ENCODE measurements at regions not wholly inside any gene's neighbourhood (a gene's known extent, or its start where the extent isn't known, plus 50 kb on each side); places are given as distances from the start of the nearest gene placed in this dataset.

DNA sequence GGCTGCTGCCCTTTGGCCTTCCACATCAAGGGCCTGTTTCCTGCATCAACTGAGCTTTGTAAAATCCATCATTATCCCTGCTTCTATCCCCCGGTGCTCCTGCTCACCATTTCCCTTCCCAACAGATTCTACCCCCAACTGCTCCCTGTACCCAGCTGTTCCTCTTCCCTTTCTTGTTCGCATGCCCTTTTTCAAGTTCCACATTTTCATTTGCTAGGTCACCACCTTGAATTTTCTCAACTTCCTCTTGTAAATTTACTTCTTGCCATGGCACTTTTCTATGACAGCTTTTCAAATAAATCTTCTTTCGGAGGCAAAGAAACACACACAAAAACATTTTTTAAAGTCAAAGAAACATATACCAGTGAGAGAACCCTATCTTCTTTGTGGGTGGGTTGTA is 330.5 kb upstream of the ADGRL2 start:
- Histone ChIP-seq H3K4me1 (ENCODE audit: insufficient read depth, low read length) (no peaks in the 10 kb centered on the region), H3K27ac (ENCODE audit: low read depth, low read length) (no peak overlapping the region), H3K4me3 (ENCODE audit: low read depth in 1 of 2, low read length in 2 of 2) (no peak overlapping the region), H3K27me3 (ENCODE audit: control insufficient read depth in 1 of 2, insufficient read depth in 2 of 2, low read length in 2 of 2) (no peaks in the 10 kb centered on the region), H3K9me3 (ENCODE audit: low read length) (no peaks in the 10 kb centered on the region), H3K9ac (ENCODE audit: low read length) (no peak overlapping the region), H3K36me3 (ENCODE audit: insufficient read depth, low read length) (no peaks in the 10 kb centered on the region)

DNA sequence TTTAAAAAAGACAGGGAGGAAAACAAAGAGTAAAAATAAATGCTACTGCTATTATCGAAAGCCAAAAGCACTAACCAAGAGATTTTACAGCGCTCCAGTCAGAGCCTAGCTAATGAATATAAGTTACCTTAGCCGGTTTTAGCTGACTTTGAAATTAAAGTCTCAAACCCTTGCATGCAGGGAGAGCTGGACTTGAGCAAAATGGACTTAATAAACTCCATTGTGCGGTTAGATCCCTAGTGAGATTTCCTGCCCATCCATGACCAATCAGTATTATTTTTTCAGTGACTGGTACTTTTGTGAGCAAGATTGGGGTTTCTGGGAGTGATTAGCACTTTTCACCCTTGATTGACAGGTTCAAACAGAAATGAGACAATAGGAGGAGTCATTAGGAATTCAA is 333.4 kb upstream of the ADGRL2 start:
- H3K27ac ChIP-seq (ENCODE audit: low read depth, low read length) = no peak overlapping the region
- H3K9ac ChIP-seq (ENCODE audit: low read length) = no peak overlapping the region
- H3K4me1 ChIP-seq (ENCODE audit: insufficient read depth, low read length) = no peaks in the 10 kb centered on the region

DNA sequence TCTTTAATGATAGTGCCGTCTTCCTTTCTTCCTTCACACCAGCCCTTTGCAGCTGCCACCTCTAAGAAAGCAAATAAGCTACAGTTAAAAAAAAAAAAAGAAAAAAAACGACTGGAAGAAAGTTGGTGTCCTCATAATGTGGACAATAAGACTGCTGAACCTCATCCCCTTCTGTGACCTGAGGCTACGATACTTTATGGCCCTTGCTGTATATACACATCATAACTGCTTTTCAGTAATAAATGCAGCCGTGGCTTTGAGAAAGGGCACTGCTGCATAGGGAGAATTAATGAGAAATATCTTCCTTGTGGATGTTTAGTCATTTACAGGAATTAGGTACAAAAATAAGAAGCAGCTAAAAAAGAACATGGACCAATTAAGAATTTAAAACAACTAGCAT is 333.8 kb upstream of the ADGRL2 start:
- Histone ChIP-seq H3K36me3 (ENCODE audit: insufficient read depth, low read length) (no peaks in the 10 kb centered on the region), H3K9ac (ENCODE audit: low read length) (no peak overlapping the region), H3K27me3 (ENCODE audit: control insufficient read depth in 1 of 2, insufficient read depth in 2 of 2, low read length in 2 of 2) (no peaks in the 10 kb centered on the region), H3K27ac (ENCODE audit: low read depth, low read length) (no peak overlapping the region), H3K4me3 (ENCODE audit: low read depth in 1 of 2, low read length in 2 of 2) (no peak overlapping the region), H3K9me3 (ENCODE audit: low read length) (no peaks in the 10 kb centered on the region), H3K4me1 (ENCODE audit: insufficient read depth, low read length) (no peaks in the 10 kb centered on the region)

More for the DNA sequence above, 333.4 kb upstream of the ADGRL2 start:
- H3K9me3 ChIP-seq (ENCODE audit: low read length) = no peaks in the 10 kb centered on the region
- no peaks in the 10 kb centered on the region for H3K27me3 ChIP-seq (ENCODE audit: control insufficient read depth in 1 of 2, insufficient read depth in 2 of 2, low read length in 2 of 2)
- no peak overlapping the region for H3K4me3 ChIP-seq (ENCODE audit: low read depth in 1 of 2, low read length in 2 of 2)
- no peaks in the 10 kb centered on the region for H3K36me3 ChIP-seq (ENCODE audit: insufficient read depth, low read length)

DNA sequence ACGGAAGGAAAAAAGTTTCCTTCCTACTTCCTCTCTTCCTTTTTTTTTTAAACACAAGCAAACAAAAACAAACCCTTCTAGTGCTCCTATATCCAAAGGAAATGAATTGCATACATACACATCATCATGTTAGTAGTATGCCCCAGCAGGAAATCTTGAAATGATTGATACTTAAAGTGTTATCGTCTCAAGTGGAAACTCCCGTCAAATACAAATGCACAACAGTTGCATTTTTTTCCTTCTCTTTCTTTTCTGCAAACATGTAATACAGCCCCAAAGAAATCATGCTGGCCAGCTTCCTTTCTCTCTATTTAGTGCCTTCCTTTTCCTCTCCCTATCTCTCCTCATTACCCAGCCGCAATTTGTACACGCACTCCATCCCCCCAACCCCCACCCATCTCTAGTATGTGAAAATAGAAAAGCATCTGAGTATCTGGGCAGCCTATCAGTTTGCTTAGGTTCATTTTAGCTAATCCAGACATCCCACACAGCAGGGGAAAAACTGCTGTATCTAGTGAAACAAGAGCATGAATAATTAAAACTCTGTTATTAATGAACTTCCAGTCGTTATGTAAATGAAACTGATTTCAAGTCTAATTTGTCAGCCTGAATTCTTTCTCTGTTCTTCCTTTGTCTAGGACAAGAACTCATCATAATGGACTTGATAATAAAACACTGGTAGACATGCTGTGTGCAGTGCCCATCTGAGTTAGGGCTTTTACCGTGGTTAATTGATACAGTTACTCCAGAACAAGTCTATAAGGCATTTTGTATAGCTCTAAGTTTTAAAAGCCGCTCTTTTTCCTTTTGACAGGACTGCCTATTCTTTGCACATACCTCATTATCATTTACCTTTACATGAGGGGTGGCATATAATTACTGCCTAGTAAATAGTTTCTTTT is 336.5 kb upstream of the ADGRL2 start:
- no peak overlapping the region for H3K9ac ChIP-seq (ENCODE audit: low read length)
- H3K9me3 ChIP-seq (ENCODE audit: low read length) = no peaks in the 10 kb centered on the region
- no peak overlapping the region for H3K4me3 ChIP-seq (ENCODE audit: low read depth in 1 of 2, low read length in 2 of 2)
- no peaks in the 10 kb centered on the region for H3K36me3 ChIP-seq (ENCODE audit: insufficient read depth, low read length)
- no peaks in the 10 kb centered on the region for H3K27me3 ChIP-seq (ENCODE audit: control insufficient read depth in 1 of 2, insufficient read depth in 2 of 2, low read length in 2 of 2)
- no peaks in the 10 kb centered on the region for H3K4me1 ChIP-seq (ENCODE audit: insufficient read depth, low read length)
- H3K27ac ChIP-seq (ENCODE audit: low read depth, low read length) = no peak overlapping the region

DNA sequence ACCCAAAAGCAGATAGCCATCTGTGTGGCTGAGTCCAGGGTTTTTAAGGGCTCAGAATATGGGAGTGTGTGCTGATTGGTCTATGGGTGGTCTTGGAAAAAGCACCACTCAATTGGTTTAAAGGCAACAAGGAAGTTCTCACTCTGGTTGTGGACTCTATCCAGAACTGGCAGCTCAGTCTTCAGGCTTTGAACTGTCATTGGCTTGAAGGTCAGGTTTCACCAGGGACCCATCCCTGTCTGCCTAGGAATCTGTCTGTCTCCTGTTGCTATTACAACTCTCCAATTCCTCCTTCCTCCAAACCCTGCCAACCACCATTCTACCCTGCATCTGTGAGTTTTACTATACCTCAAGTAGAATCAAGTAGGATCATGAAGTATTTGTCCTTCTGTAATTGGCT is 341.7 kb upstream of the ADGRL2 start:
- Histone ChIP-seq H3K4me3 (ENCODE audit: low read depth in 1 of 2, low read length in 2 of 2) (no peak overlapping the region), H3K9ac (ENCODE audit: low read length) (no peak overlapping the region), H3K4me1 (ENCODE audit: insufficient read depth, low read length) (no peaks in the 10 kb centered on the region), H3K27ac (ENCODE audit: low read depth, low read length) (no peak overlapping the region), H3K9me3 (ENCODE audit: low read length) (no peaks in the 10 kb centered on the region), H3K36me3 (ENCODE audit: insufficient read depth, low read length) (no peaks in the 10 kb centered on the region), H3K27me3 (ENCODE audit: control insufficient read depth in 1 of 2, insufficient read depth in 2 of 2, low read length in 2 of 2) (no peaks in the 10 kb centered on the region)

DNA sequence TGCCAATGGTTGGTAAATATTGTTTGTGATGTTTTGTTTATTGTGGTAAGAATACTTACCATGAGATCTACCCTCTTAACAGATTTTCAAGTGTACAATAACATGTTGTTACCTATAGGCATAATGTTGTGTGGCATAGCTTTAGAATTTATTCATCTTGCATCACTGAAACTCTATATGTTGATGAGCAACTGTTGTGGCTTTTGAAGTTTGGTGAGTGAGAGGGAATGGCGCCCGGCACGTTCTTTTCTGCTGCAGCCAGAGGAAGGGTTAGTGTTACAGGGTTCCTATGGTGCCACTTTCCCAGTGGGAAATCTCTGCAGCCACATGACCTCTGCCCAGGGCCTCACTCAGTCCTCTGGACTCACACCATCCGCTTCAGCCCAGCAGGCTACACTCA is 342.5 kb upstream of the ADGRL2 start:
- no peaks in the 10 kb centered on the region for H3K9me3 ChIP-seq (ENCODE audit: low read length)
- H3K36me3 ChIP-seq (ENCODE audit: insufficient read depth, low read length) = no peaks in the 10 kb centered on the region
- H3K27me3 ChIP-seq (ENCODE audit: control insufficient read depth in 1 of 2, insufficient read depth in 2 of 2, low read length in 2 of 2) = no peaks in the 10 kb centered on the region
- H3K9ac ChIP-seq (ENCODE audit: low read length) = no peak overlapping the region
- H3K27ac ChIP-seq (ENCODE audit: low read depth, low read length) = no peak overlapping the region
- H3K4me1 ChIP-seq (ENCODE audit: insufficient read depth, low read length) = no peaks in the 10 kb centered on the region
- H3K4me3 ChIP-seq (ENCODE audit: low read depth in 1 of 2, low read length in 2 of 2) = no peak overlapping the region

DNA sequence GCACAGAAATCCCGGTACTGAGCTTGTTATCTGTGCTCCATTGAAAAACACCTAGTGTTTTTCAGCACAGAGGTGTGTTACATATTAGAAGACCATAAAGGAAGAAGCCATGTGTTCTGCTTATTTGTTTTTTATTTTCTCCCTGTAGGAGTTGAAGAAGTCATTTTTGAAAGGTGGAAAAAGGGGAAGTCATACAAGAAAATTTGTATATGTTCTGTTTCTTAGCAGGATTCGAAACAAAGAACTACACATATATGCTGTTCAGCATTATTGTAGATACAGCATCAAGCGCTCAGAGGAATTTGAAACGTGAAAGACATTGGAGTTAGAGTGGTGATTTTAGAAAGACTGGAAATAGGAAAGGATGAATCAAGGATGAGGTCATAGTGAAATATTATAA is 345.3 kb upstream of the ADGRL2 start:
- Histone ChIP-seq H3K4me3 (ENCODE audit: low read depth in 1 of 2, low read length in 2 of 2) (no peak overlapping the region), H3K4me1 (ENCODE audit: insufficient read depth, low read length) (no peaks in the 10 kb centered on the region), H3K9me3 (ENCODE audit: low read length) (no peaks in the 10 kb centered on the region), H3K27me3 (ENCODE audit: control insufficient read depth in 1 of 2, insufficient read depth in 2 of 2, low read length in 2 of 2) (no peaks in the 10 kb centered on the region), H3K9ac (ENCODE audit: low read length) (no peak overlapping the region), H3K27ac (ENCODE audit: low read depth, low read length) (no peak overlapping the region), H3K36me3 (ENCODE audit: insufficient read depth, low read length) (no peaks in the 10 kb centered on the region)

DNA sequence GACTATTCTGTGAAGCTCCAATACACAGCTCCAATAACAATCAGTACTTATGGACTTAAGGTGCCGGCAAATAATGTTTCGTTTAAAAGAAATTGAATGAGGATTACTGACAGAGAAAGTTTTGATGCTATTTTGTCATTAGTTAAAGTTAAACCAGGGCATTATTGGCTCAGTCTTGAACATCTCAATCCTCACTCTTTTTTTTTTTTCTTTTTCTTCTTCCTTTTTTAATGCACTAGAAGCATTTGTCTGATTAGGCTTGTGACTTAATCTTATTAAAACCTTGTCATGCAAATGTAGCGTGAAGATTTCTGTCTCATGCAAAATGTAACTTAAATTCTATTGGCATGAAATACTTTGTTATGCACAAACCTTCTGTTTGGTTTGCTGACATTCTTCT is 346.8 kb upstream of the ADGRL2 start:
- Histone ChIP-seq H3K4me1 (ENCODE audit: insufficient read depth, low read length) (no peaks in the 10 kb centered on the region), H3K36me3 (ENCODE audit: insufficient read depth, low read length) (no peaks in the 10 kb centered on the region), H3K9me3 (ENCODE audit: low read length) (no peaks in the 10 kb centered on the region), H3K27me3 (ENCODE audit: control insufficient read depth in 1 of 2, insufficient read depth in 2 of 2, low read length in 2 of 2) (no peaks in the 10 kb centered on the region), H3K4me3 (ENCODE audit: low read depth in 1 of 2, low read length in 2 of 2) (no peak overlapping the region), H3K27ac (ENCODE audit: low read depth, low read length) (no peak overlapping the region), H3K9ac (ENCODE audit: low read length) (no peak overlapping the region)

DNA sequence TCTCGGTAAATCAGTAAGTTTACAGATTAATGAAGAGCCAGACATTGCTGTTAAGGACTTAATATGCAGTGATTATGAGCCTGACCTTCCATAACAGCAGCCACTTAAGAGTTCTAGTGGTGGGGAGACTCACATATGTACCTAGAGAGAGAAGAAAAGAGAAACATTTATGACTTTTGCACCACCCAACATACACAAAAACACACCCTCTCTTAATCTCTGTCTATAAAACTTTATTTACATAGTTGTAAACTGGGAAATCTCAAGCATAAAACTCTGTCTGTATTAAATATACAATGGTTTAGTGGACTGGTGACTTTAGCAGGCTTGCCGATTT is 347.4 kb upstream of the ADGRL2 start:
- H3K9ac ChIP-seq (ENCODE audit: low read length) = no peak overlapping the region
- no peak overlapping the region for H3K27ac ChIP-seq (ENCODE audit: low read depth, low read length)
- H3K9me3 ChIP-seq (ENCODE audit: low read length) = no peaks in the 10 kb centered on the region

DNA sequence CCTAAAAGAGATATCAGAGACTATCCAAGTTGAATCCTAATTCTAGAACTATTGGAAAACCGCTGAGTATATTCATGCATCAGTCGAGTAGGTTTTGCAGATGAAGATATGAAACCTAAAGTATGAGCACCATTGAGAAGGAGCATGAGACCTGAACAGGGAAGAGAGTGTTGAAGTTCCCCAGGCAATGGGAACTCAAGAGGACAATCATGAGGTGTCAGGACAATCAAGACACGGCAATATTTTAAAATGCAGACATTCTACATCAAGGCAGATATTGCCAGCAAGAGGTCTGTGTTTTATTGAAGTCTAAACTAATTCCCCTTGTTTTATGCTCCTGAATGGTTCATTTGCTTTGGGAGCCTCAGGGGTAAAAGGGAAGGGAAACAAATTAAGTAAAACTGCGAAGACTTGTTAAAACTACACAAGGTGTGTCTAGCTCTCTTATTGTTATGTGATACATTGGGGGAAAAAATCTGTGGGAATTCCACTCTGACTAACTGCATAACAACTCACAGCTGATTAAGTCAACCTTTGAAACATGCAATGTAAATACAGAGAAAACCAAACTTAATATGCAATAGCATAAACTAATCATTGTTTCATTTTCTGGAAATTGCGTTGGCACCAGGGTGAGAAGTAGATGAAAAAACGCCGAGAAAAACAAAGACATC is 347.9 kb upstream of the ADGRL2 start:
- Histone ChIP-seq H3K9me3 (ENCODE audit: low read length) (no peaks in the 10 kb centered on the region), H3K27me3 (ENCODE audit: control insufficient read depth in 1 of 2, insufficient read depth in 2 of 2, low read length in 2 of 2) (no peaks in the 10 kb centered on the region), H3K27ac (ENCODE audit: low read depth, low read length) (no peak overlapping the region), H3K4me3 (ENCODE audit: low read depth in 1 of 2, low read length in 2 of 2) (no peak overlapping the region), H3K4me1 (ENCODE audit: insufficient read depth, low read length) (no peaks in the 10 kb centered on the region), H3K36me3 (ENCODE audit: insufficient read depth, low read length) (no peaks in the 10 kb centered on the region), H3K9ac (ENCODE audit: low read length) (no peak overlapping the region)

More for the DNA sequence above, 347.4 kb upstream of the ADGRL2 start:
- H3K4me1 ChIP-seq (ENCODE audit: insufficient read depth, low read length) = no peaks in the 10 kb centered on the region
- H3K27me3 ChIP-seq (ENCODE audit: control insufficient read depth in 1 of 2, insufficient read depth in 2 of 2, low read length in 2 of 2) = no peaks in the 10 kb centered on the region
- H3K36me3 ChIP-seq (ENCODE audit: insufficient read depth, low read length) = no peaks in the 10 kb centered on the region
- H3K4me3 ChIP-seq (ENCODE audit: low read depth in 1 of 2, low read length in 2 of 2) = no peak overlapping the region

DNA sequence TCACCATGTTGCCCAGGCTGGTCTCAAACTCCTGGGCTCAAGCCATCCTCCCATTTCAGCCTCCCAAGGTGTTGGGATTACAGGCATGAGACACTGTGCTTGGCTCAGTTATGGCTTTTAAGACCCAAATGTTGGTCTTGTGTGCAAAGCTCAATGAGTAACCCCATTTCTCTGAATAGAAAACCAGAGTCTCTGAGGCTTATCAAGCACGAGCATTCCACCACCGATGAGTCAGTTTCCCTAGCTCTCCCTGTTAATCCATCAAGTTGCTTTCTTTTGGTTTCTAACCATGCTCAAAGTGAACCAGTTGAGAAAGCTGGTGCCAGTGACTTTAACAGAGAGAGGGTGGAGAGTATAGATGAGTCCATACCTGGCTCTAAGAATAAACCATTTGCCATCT is 350.9 kb upstream of the ADGRL2 start:
- Histone ChIP-seq H3K4me3 (ENCODE audit: low read depth in 1 of 2, low read length in 2 of 2) (no peak overlapping the region), H3K36me3 (ENCODE audit: insufficient read depth, low read length) (no peaks in the 10 kb centered on the region), H3K27me3 (ENCODE audit: control insufficient read depth in 1 of 2, insufficient read depth in 2 of 2, low read length in 2 of 2) (no peaks in the 10 kb centered on the region), H3K27ac (ENCODE audit: low read depth, low read length) (no peak overlapping the region), H3K9ac (ENCODE audit: low read length) (no peak overlapping the region), H3K9me3 (ENCODE audit: low read length) (no peaks in the 10 kb centered on the region), H3K4me1 (ENCODE audit: insufficient read depth, low read length) (no peaks in the 10 kb centered on the region)
